SHP77 treated with DMSO at 0.1 percent for 48 hours (cell line): ENCODE measurements at regions not wholly inside any gene's neighbourhood (a gene's known extent, or its start where the extent isn't known, plus 50 kb on each side); places are given as distances from the start of the nearest gene placed in this dataset.

Experiments
- DNase-seq: peaks from one replicate; lab custom pipeline; 2025; lab: John Stamatoyannopoulos, UW

- DNase-seq: no peak
Measured at GRCh38 chr2:16899958-16900357, 234.3 kb upstream of the CYRIA start.

GRCh38 chr2:16890081-16890480 lies 224.4 kb upstream of the CYRIA start:
- no peak for DNase-seq

GRCh38 chr2:16885027-16885426 lies 219.4 kb upstream of the CYRIA start:
- DNase-seq: no peak

- no peak for DNase-seq
Measured at GRCh38 chr2:16882706-16883105, 217.1 kb upstream of the CYRIA start.

GRCh38 chr2:16881122-16881521 lies 215.5 kb upstream of the CYRIA start:
- no peak for DNase-seq

DNA sequence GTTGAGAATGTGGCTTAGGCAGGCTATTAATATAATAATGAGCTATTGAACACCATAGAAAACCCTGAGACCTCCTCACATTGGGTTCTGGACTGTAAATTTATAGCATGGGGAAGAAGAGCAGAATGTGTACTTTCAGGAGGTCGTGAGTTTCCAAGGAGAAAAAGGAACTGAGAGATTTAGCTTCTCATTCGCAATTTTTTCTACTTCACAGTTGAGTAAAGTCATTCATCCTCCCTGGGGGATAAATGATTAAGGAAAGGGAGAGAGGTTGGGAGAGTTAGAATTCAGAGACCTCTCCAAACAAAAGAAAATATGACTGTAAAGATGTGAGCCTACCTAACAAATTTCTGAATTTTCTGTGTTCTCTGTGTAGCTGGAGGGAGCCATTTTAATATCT lies 205.8 kb upstream of the CYRIA start:
- no peak for DNase-seq

GRCh38 chr2:16870491-16871076 lies 204.9 kb upstream of the CYRIA start:
- DNase-seq: no peak

DNA sequence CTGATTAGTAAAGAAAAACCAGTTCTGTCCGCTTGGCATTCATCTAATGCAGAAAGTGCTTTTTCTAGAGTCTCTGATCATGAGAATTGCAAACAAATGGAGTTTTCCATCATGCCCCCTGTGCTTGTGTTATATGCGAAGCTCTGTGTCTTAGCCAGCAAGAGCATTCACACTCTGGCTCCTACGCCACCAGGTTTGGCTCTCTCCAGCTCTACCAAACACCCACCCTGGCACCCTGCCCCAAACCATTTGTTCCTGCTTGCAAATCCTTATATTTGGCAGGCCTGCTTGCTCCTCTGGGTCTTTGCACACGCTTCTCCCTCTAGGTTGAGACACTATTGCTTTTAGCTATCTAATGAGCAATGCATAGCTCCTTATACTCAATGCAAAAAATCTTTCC lies 204.1 kb upstream of the CYRIA start:
- DNase-seq: no peak

- no peak for DNase-seq
Measured at GRCh38 chr2:16862471-16862870, 196.8 kb upstream of the CYRIA start.

DNA sequence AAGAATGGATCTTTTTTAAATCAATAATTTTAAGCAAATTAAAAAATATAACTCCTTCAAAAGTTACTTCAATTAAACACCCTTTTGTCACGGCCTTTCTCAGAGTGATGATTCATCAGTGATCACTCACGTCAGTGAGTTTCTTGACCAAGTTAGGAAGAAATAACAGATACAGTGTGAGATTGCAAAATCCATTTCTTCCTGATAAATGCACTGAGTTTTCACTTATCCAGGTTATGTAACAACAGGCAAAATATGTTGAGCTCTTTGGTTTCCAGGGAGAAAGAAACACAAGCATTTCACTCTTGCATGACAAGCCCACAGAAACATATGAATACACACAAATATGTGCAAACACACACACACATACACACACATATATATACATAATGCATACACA lies 195.9 kb upstream of the CYRIA start:
- no peak for DNase-seq

DNA sequence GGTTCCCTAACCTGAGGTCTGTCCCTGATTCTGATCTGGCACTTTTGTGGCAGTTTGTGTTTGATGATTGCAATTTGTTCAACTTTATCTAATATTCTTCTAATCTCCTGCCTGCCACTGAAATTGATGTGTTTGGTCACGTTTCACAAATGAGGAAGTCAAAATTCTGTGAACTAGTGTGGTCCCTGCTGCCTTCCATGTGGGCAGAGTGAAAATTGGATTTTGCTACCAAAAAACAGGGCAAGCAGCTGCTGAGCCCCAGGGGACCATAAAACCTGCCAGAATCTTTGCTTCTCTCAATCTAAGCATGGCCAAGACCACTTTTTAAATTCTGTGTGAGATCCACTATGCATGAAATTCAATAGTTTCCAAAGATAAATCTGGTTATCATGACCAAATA lies 195.5 kb upstream of the CYRIA start:
- DNase-seq: no peak

- no peak for DNase-seq
Measured at GRCh38 chr2:16860627-16861026, 195.0 kb upstream of the CYRIA start.

- DNase-seq: no peak
Measured at GRCh38 chr2:16855183-16855582, 189.5 kb upstream of the CYRIA start.

GRCh38 chr2:16853088-16853487 lies 187.5 kb upstream of the CYRIA start:
- DNase-seq: no peak

DNA sequence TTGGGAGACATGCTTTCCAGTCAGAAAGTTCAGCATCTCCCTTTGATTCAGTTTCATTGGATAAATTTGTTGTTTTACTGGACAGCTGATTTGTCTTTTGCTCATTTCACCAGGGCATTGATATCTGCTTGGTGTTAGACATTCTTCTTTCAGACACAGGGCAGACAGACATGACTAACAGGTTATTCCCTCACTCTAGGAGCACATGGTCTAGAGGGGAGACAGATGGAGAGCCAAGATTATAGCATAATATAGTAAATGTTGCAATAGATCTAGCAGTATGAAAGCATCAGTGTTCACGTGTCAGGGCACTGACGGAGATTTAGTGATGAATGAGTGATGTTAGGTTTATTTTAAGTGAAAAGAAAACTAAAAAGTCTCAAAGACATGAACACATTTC lies 187.0 kb upstream of the CYRIA start:
- no peak for DNase-seq

DNA sequence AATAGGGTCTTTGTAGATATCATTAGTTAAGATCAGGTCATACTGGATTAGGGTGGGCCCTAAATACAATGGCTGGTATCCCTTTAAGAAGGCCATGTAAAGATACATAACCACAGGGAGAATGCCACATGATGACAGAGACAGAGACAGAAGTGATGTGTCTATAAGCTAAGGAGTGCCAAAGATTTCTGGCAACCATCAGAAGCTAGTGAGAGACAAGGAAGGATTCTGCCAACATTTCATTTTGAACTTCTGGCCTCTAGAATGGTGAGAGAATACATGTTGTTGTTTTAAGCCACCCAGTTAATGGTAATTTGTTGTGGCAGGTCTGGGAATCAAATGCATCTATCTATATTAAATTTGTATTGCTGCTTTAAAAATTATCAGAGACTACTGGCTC lies 185.5 kb upstream of the CYRIA start:
- no peak for DNase-seq

GRCh38 chr2:16840496-16841172 lies 175.0 kb upstream of the CYRIA start:
- no peak for DNase-seq

- no peak for DNase-seq
Measured at GRCh38 chr2:16832910-16833309, 167.3 kb upstream of the CYRIA start.

DNA sequence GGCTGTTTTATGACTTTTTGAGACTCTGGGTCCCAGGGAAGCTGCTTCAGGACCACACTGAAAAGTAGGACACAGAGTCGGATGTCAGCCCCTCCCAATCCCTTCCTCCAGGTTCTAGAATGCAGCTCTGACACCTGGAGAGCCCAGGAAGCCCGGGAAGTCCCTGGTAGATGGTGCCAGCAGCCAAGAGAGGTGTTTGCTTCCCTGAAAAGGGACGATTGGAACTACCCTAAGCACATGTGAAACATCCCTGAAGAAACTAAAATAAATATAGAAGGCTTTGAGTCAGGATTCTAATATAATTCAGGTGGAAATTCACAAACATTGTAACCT lies 163.2 kb upstream of the CYRIA start:
- no peak for DNase-seq

DNA sequence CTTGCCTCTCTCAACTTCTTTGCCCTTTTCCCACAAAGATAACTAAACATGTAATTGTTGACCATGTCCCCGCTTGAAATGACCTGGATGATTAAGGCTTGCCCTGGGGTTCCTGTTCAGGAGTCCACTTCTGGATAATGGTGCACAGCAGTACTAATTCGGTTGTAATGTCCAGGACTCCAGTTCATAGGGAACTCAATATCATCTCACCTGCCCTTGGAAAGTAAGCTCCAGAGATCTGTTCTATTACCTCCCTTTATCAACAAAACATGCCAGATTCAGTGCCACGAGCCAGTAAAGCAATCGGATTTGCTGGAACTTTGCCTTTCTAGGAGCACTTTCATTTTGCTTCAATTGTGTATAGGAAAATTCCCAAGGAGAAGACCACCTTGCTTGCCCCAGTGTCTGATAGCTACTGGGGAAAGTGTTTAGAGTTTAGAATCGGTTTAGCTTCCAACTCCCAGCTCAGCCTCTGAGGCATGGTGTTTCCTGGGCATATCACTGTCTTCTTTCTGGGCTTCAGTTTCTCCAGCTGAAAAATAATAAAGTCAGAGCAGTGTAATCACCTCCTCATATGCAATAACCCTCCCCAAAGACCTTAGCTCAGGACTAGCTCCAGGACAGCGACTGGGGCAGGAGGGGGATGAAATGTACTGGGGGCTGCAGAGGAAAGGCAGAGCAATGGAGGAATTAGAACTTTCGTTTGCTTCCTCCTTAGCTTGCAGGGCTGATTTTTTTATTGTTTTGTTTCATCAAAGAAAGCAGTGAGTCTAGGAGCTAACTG lies 162.6 kb upstream of the CYRIA start:
- no peak for DNase-seq

DNA sequence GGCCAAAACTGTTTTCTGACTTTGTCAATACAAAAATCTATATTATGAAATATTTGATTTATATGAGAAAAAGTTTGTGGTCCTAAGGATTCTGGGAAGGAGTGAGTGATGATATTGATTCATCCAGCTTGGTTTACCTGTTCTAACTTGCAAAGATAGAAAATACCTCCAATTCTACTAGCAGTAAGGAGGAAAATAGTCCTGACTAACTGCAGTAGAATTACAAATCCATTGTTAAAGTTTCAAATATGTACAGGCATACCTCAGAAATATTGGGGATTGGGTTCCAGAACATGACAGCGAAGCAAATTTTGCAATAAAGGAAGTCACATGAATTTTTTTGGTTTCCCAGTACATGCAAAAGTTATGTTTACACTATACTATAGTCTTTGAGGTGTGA lies 158.8 kb upstream of the CYRIA start:
- no peak for DNase-seq

GRCh38 chr2:16821692-16822091 lies 156.1 kb upstream of the CYRIA start:
- no peak for DNase-seq

GRCh38 chr2:16818203-16818556 lies 152.5 kb upstream of the CYRIA start:
- no peak for DNase-seq
